ENCODE measurements at regions not wholly inside any gene's neighbourhood (a gene's known extent, or its start where the extent isn't known, plus 50 kb on each side); places are given as distances from the start of the nearest gene placed in this dataset.
"Not testable (repeated sequence)": the region's sequence is repeated elsewhere in the genome, so short reads cannot be mapped to it uniquely, and the experiment has no call there.

- FAIRE-seq; H3K27me3 ChIP-seq (ENCODE audit: control insufficient read depth in 2 of 2, insufficient read depth in 2 of 2, low read length in 2 of 2); H3K4me3 ChIP-seq (replicated peaks in 1 of 3; ENCODE audit: insufficient read depth in 1 of 3, low read depth in 1 of 3, low read length in 3 of 3); H3K79me2 ChIP-seq (ENCODE audit: control insufficient read depth, insufficient read depth, low read length); H3K9ac ChIP-seq (replicated peaks; ENCODE audit: extremely low read depth, insufficient read depth, low read length); H3K9me3 ChIP-seq (replicated peaks; ENCODE audit: control insufficient read depth, insufficient read depth, low read length); DNase-seq (ENCODE audit: low read depth, low spot score); H4K20me1 ChIP-seq (replicated peaks; ENCODE audit: control insufficient read depth, extremely low read depth, insufficient read depth, low read length); intact Hi-C loops (cut with micrococcal nuclease); H3K36me3 ChIP-seq (ENCODE audit: control insufficient read depth in 2 of 2, extremely low read depth in 1 of 2, insufficient read depth in 2 of 2, low read length in 2 of 2); BruUV-seq (replicated peaks); H3K9me1 ChIP-seq (replicated peaks; ENCODE audit: control insufficient read depth, extremely low read depth, insufficient read depth, low read length); dilution Hi-C loops (cut with MboI; ENCODE audit: extremely low pct_ligation_motif_present, low sequenced_read_pairs); POLR2A ChIA-PET; H2AFZ ChIP-seq (ENCODE audit: low read depth, low read length); H3K4me2 ChIP-seq (ENCODE audit: insufficient read depth, low read length); H3K4me1 ChIP-seq (ENCODE audit: control insufficient read depth, extremely low read depth, insufficient read depth, low read length); H3K27ac ChIP-seq (ENCODE audit: insufficient read depth, low read depth, low read length): not testable (repeated sequence)
- CTCF ChIA-PET: interaction anchor here (5.9 kb wide), 1 partner anchor 162 kb away, joined by 377 read pairs; no protein-coding TSS in a partner anchor
Observed at GRCh38 chr1:196145151-196145550, 463.1 kb downstream of the KCNT2 start.

- no peak overlapping the region for H3K9ac ChIP-seq (replicated peaks; ENCODE audit: extremely low read depth, insufficient read depth, low read length)
- H3K36me3 ChIP-seq (ENCODE audit: control insufficient read depth in 2 of 2, extremely low read depth in 1 of 2, insufficient read depth in 2 of 2, low read length in 2 of 2): no peaks in the 10 kb centered on the region
- no peak overlapping the region for H3K27ac ChIP-seq (ENCODE audit: insufficient read depth, low read depth, low read length)
- no peak overlapping the region for H2AFZ ChIP-seq (ENCODE audit: low read depth, low read length)
- no peaks in the 10 kb centered on the region for H4K20me1 ChIP-seq (replicated peaks; ENCODE audit: control insufficient read depth, extremely low read depth, insufficient read depth, low read length)
- ChIA-PET CTCF (no interaction called here), POLR2A (no interaction called here)
- H3K9me3 ChIP-seq (replicated peaks; ENCODE audit: control insufficient read depth, insufficient read depth, low read length): no peaks in the 10 kb centered on the region
- intact Hi-C loops (cut with micrococcal nuclease) (no loop called here), dilution Hi-C loops (cut with MboI; ENCODE audit: extremely low pct_ligation_motif_present, low sequenced_read_pairs) (no loop called here)
- no peaks in the 10 kb centered on the region for H3K27me3 ChIP-seq (ENCODE audit: control insufficient read depth in 2 of 2, insufficient read depth in 2 of 2, low read length in 2 of 2)
- no TSS peak for BruUV-seq (replicated peaks)
- H3K4me2 ChIP-seq (ENCODE audit: insufficient read depth, low read length): no peak overlapping the region
- TF ChIP-seq CTCF (IDR thresholded peaks at IDR 0.05; ENCODE audit: extremely low read depth in 1 of 2, insufficient read depth in 1 of 2, low read depth in 1 of 2, low read length in 2 of 2) (no peak), EZH2 (IDR thresholded peaks at IDR 0.05; ENCODE audit: borderline replicate concordance, low read depth, low read length, severe bottlenecking) (no peak)
- no peaks in the 10 kb centered on the region for H3K79me2 ChIP-seq (ENCODE audit: control insufficient read depth, insufficient read depth, low read length)
- no peaks in the 10 kb centered on the region for H3K4me1 ChIP-seq (ENCODE audit: control insufficient read depth, extremely low read depth, insufficient read depth, low read length)
- FAIRE-seq (no peak), DNase-seq (ENCODE audit: low read depth, low spot score) (no peak)
- H3K9me1 ChIP-seq (replicated peaks; ENCODE audit: control insufficient read depth, extremely low read depth, insufficient read depth, low read length): no peaks in the 10 kb centered on the region
- no peak overlapping the region for H3K4me3 ChIP-seq (replicated peaks in 1 of 3; ENCODE audit: insufficient read depth in 1 of 3, low read depth in 1 of 3, low read length in 3 of 3)
Observed at GRCh38 chr1:196144588-196144987, 463.7 kb downstream of the KCNT2 start.
